ENCODE measurements at regions not wholly inside any gene's neighbourhood (a gene's known extent, or its start where the extent isn't known, plus 50 kb on each side); places are given as distances from the start of the nearest gene placed in this dataset.
A peak's percentile ranks its signal among the peaks of the same experiment; 100 is the strongest.

- DNase-seq (ENCODE audit: low spot score), result peak; percentile 76
Observed at GRCh38 chr12:69096669-69097335, 142.6 kb upstream of the CPSF6 start.

GRCh38 chr12:69097619-69098368, 141.6 kb upstream of the CPSF6 start:
- DNase-seq (ENCODE audit: low spot score), result peak; percentile 23

- DNase-seq (ENCODE audit: low spot score), result no peak
Observed at GRCh38 chr12:69099201-69099837, 140.1 kb upstream of the CPSF6 start.

GRCh38 chr12:69101505-69101904, 137.9 kb upstream of the CPSF6 start:
- no peak for DNase-seq (ENCODE audit: low spot score)

- no peak for DNase-seq (ENCODE audit: low spot score)
Observed at GRCh38 chr12:69102856-69103255, 136.5 kb upstream of the CPSF6 start.

- DNase-seq (ENCODE audit: low spot score), result no peak
Observed at GRCh38 chr12:69105101-69105962, 134.0 kb upstream of the CPSF6 start.

- no peak for DNase-seq (ENCODE audit: low spot score)
Observed at GRCh38 chr12:69106482-69107118, 132.8 kb upstream of the CPSF6 start.

GRCh38 chr12:69107541-69107940, 131.8 kb upstream of the CPSF6 start:
- no peak for DNase-seq (ENCODE audit: low spot score)

GRCh38 chr12:69108037-69108436, 131.3 kb upstream of the CPSF6 start:
- DNase-seq (ENCODE audit: low spot score), result no peak

GRCh38 chr12:69112616-69113015, 126.8 kb upstream of the CPSF6 start:
- no peak for DNase-seq (ENCODE audit: low spot score)

- DNase-seq (ENCODE audit: low spot score), result no peak
Observed at GRCh38 chr12:69115099-69115498, 124.3 kb upstream of the CPSF6 start.

- DNase-seq (ENCODE audit: low spot score), result no peak
Observed at GRCh38 chr12:69115951-69116350, 123.4 kb upstream of the CPSF6 start.

GRCh38 chr12:69117566-69118266, 121.7 kb upstream of the CPSF6 start:
- DNase-seq (ENCODE audit: low spot score), result no peak

- no peak for DNase-seq (ENCODE audit: low spot score)
Observed at GRCh38 chr12:69118516-69118915, 120.9 kb upstream of the CPSF6 start.

- no peak for DNase-seq (ENCODE audit: low spot score)
Observed at GRCh38 chr12:69119770-69120169, 119.6 kb upstream of the CPSF6 start.

- no peak for DNase-seq (ENCODE audit: low spot score)
Observed at GRCh38 chr12:69120354-69120753, 119.0 kb upstream of the CPSF6 start.

GRCh38 chr12:69123311-69123710, 116.1 kb upstream of the CPSF6 start:
- DNase-seq (ENCODE audit: low spot score), result no peak

- DNase-seq (ENCODE audit: low spot score), result no peak
Observed at GRCh38 chr12:69123919-69124638, 115.3 kb upstream of the CPSF6 start.

- DNase-seq (ENCODE audit: low spot score), result no peak
Observed at GRCh38 chr12:69129017-69129416, 110.4 kb upstream of the CPSF6 start.

- DNase-seq (ENCODE audit: low spot score), result no peak
Observed at GRCh38 chr12:69129564-69129963, 109.8 kb upstream of the CPSF6 start.
